ENCODE measurements at regions not wholly inside any gene's neighbourhood (a gene's known extent, or its start where the extent isn't known, plus 50 kb on each side); places are given as distances from the start of the nearest gene placed in this dataset.
"Not testable (repeated sequence)": the region's sequence is repeated elsewhere in the genome, so short reads cannot be mapped to it uniquely, and the experiment has no call there.

DNA sequence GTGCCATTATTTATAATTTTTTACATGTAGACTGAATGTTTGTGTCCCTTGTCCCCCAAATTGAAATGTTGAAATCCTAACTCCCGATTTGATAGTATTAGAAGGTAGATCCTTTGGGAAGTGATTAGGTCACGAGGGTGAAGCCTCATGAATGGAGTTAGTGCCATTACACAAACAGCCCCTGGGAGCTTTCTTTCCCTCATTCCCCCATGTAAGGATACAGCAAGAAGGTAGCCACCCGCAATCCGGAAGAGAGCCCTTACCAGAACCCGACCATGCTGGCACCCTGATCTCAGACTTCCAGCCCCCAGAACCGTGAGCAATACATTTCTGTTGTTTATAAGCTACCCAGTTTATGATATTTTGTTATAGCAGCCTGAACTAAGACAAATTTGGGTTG is 143.2 kb downstream of the NPIPB5 start:
- no peak for DNase-seq (ENCODE audit: low spot score)

DNA sequence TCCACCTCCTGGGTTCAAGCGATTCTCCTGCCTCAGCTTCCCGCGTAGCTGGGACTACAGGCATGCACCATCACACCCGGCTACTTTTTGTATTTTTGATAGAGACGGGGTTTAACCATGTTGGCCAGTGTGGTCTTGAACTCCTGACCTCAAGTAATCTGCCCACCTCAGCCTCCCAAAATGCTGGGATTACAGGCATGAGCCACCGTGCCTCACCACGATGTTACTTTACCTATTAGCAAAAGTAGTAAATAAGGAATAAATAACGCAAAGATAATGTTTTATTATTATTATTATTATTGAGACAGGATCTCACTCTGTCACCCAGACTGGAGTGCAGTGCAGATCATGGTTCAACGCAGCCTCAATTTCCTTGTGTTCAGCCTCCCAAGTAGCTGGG is 145.9 kb downstream of the NPIPB5 start:
- not testable (repeated sequence) for DNase-seq (ENCODE audit: low spot score)

DNA sequence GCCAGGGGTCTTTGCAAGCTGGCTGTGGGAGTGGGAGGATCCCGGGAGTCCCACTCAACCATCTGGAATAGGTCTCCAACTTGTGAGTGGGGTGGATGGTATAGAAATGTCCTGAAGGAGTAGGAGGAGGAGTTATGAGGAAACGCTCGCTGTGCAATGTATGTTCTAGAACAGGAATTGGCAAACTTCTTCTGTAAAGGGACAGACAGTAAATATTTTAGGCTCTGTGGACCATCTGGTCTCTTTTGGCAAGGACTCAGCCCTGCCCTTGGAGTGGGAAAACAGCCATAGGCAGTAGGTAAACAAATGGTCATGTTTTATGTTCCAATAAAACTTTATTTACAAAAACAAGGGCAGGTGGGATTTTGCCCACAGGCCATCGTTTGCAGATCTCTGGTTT is 149.2 kb downstream of the NPIPB5 start:
- DNase-seq (ENCODE audit: low spot score), result no peak

DNA sequence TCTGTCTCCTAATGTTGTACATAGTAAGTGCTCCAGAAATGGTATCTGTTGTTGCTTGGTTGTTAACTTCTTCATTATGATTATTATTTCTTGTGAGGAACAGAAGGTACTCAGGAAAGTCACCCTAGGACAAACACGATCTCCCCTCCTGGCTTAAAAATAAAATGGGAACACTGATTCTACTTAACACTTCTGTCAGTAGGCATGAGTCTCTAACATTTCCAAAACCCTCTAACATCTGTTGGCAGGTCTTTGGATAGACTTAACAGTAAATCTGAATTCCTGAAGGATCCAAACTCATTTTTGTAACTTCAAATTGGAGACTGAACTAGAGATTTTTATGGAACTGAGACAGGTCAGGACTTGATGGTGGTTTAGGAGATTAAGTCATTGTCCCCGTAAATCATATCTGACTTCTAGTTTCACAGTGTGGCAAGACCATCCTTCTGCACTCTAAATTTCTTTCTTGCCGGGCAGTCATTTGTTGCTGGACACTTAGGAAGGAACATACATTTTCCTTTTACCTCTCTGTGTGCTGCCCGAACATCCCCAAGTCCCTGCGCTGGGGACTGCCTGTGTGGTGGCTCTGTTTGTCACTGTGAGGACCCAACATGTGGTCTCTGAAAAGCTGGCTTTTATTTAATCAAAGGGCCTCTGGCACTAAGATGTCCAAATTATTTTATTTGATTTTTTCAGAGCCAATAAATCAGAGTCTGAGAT is 149.9 kb downstream of the NPIPB5 start:
- no peak for DNase-seq (ENCODE audit: low spot score)

DNA sequence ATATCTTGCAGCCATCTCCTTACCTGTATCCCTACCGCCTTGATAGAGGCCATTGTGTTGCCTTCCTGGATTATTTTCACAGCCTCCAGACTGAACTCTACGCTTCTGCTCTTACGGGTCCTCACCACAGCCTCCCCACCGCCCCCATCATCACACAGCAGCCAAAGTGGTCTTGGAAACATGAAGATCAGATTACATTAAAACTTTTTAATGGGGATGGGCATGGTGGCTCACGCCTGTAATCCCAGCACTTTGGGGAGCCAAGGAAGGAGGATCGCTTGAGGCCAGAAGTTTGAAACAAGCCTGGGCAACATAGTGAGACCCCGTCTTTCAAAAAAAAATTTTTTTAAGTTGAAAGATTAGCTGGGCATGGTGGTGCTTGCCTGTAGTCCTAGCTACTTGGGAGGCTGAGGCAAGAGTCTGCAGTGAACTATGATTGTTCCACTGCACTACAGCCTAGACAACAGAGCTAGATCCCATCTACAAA is 150.5 kb downstream of the NPIPB5 start:
- DNase-seq (ENCODE audit: low spot score), result no peak

DNA sequence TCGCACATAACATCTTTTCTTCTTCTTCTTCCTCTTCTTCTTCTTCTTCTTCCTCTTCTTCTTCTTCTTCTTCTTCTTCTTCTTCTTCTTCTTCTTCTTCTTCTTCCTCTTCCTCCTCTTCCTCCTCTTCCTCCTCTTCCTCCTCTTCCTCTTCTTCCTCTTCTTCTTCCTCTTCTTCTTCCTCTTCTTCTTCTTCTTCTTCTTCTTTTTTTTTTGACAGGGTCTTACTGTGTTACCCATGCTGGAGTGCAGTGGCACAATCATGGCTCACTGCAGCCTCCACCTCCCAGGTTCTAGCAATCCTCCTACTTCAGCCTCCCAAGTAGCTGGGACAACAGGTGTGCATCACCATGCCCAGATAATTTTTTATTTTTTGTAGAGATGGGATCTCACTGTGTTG is 151.0 kb upstream of the HS3ST2 start:
- not testable (repeated sequence) for DNase-seq (ENCODE audit: low spot score)

DNA sequence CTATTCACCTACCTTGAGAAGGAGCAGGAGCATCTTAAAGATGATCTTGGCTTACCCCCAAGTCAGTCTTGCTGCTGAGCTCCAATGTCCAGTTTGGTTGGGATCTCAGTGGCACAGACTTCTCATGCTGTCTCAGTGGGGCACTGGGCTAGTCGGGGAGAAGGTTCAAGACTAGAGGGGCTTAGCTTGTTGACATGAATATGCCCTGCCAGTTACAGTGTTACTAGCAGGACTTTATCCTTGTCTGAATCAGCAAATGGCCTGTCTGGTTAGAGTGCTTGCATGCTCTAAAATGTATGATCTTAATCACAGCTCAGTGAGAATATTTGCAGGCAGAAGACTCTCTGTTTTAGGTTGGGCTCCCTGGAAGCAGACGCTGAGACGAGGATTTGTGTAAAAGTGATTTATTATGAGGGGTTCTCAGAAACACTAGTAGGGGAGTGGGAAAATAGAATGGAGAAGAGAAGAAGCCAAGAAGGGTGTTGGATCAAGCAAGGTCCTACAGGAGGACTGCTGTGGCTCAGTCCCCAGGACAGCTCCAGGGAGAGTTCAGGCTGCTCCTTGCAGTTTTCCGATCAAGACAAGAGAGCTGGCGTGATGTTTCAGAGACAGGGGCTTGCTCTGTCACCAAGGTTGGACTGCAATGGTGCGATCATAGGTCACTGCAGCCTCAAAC is 150.4 kb upstream of the HS3ST2 start:
- no peak for DNase-seq (ENCODE audit: low spot score)

DNA sequence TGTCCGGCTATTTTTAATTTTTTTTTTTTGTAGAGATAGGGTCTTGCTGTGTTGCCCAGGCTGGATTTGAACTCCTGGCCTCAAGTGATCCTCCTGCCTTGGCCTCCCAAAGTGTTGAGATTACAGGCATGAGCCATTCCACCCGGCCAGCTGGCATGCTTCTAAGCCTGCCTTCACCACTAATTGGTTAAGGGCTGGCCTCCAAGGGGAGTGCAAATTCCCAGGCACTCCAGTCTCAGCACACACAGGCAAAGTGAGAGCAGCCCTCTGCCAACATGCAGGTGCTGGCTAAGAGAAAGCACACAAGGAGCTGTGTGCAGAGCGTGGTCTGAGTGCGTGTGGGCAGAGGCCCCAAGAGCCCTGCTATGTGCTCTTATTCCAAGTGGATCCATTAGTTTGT is 149.8 kb upstream of the HS3ST2 start:
- no peak for DNase-seq (ENCODE audit: low spot score)

DNA sequence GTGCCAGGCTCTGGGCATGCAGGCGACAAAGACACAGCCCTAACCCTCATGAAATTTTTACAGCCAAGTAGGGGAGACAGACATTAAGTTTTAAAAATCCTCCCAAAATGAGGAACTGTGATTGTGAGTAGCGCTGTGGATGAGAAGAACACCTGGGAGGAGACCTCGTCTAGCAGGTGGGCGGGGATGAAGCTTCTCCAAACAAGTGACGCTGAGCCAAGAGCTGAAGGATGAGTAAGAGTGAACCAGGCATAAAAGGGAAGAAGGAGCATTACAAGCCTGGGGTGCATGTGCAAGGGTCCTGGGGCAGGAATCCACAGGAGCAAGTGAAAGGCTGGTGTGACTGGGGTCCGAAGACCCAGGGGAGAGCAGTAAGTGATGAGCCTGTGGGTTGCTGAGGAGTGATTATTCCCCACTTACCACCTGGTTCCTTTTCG is 149.4 kb upstream of the HS3ST2 start:
- peak; percentile 19 for DNase-seq (ENCODE audit: low spot score)

DNA sequence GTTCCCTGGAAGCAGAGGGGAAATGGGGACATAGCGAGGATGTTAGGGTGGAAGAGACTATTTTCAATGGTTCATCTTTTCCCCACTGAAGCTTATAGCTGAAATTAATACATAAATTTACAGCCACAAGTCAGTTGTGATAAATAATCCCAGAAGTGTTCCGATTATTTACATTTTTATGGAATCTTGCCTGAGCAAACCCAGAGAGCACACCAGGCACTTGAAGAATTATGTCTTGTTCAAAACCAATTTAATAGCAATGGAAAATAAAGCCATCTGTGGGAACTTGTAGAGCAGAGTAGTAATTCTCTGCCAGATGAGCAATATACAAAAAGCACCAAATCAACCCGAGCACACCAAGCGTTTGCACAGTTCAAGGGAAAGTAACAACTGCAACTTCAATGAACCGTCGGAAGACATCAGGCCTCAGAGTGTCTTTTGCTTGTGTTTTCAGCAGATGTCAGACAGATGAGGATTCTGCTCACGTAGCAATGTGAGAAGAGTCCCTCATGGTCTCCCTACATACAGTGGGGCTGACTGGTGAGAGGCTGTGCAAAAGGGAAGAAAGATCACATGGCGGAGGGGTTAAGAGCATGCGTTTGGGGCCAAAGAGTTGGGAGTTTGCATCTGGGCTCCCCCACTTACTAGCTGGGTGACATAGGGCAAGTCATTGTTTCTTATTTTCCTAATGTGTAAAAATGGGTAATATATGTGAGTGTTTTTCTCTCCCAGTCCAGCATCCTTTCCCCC is 148.7 kb upstream of the HS3ST2 start:
- DNase-seq (ENCODE audit: low spot score), result peak; percentile 13

DNA sequence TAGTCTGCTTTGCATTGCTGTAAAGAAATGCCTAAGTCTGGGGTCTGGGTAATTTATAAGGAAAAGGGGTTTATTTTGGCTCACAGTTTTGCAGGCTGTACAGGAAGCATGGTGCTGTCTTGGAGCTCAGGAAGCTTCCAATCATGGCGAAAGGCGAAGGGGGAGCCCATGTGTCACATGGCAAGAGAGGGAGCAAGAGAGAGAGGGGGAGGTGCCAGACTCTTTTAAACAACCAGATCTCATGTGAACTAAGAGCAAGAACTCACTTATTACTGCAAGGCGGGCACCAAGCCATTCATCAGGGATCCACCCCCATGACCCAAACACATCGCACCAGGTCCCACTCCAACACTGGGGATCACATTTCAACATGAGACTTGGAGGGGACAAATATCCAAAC is 148.2 kb upstream of the HS3ST2 start:
- no peak for DNase-seq (ENCODE audit: low spot score)

DNA sequence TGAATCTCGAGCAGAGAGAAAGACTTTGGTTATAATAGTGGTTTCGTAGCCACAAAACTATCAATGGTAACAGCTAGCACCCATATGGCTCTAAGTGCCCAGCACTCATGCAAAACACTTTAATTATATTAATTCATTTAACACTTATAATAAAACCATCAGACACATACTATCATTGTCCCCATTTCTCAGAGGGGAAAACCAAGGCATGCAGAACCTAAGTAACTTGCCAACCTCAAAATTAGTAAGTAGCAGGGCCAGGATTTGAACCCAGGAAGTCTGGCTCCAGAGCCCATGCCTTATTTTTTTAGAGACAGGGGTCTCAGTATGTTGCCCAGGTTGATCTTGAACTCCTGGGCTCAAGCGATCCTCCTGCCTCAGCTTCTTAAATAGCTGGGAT is 145.6 kb upstream of the HS3ST2 start:
- DNase-seq (ENCODE audit: low spot score), result no peak

DNA sequence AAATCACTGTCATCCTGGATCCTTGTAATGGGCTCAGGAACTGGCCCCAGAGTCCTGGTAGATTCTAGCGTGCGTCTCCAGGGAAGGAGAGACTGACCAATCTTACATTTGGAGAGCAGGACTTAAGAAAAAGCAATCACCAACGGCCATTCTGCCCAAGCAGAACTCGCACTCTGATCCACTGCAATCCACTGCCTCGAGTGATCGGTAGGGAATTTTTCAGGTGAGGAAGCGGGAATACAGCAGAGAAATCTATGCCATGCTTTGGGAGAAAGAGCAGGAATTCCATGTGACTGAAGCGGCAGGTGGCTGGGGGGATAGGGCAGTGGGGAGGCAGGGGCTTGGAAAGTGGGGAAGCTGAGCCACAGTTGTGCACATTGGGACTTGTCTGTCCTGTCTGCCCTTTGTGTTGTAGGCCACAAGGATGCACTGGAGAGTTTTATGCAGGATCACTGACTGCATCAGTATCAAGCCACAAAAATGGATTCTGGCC is 143.9 kb upstream of the HS3ST2 start:
- DNase-seq (ENCODE audit: low spot score), result peak; percentile 47

DNA sequence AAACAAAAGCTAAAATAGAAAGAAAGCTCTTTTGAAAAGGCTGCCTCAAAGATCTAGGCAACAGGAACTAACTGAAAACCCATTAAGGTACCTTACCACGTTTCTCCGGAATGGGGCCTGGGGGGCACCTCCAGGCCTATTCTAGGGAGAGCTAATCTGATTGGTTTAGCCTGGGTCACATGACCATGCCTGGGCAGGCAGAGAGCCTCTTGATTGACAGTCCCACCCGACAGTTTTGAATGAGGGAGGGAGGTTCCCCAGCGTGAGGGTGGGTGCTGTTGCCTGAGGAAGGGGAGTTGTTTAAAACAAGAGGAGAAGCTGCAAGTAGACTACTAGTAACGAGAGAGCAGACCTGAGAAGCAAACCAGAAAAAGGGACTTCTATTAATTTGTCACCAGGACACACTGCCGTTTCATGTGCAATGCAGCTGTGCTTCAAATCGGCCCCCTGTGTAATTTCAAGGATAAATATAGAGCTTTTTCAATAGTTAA is 143.4 kb upstream of the HS3ST2 start:
- DNase-seq (ENCODE audit: low spot score), result peak; percentile 60

DNA sequence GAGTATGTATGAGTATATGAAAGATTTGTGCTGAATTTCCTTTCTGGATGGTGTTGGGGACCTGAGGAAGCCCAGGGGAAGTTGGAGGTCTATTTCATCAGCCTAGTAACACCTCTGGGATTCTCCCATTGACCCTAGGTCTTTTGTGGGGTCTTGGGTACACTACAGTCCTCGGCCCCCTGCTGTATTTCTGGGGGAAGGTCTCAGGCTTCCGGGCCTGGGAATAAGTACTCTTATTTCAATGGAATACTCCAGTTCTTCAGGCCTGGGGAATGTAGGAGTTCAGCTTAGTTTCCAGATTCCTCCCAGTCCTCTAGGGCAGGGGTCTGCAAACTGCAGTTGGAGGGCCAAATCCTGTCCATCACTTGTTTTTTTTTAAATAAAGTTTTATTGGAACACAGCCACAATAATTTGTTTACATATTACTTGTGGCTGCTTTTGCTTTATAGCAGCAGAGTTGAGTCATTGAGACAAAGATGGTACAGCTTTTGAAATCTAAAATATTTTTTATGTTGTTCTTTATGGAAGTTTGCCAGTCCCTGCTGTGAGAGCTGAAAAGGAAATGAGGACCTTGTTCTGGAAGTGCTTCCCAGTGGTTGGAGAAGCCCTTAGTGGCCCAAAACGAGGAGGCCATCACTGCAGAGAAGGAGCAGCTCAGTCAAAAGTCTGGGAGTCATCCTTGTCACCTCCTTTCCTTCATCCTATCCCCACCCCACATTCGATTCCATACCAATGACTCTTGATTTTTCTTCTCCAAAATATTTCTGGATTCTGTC is 142.5 kb upstream of the HS3ST2 start:
- DNase-seq (ENCODE audit: low spot score), result peak; percentile 22

DNA sequence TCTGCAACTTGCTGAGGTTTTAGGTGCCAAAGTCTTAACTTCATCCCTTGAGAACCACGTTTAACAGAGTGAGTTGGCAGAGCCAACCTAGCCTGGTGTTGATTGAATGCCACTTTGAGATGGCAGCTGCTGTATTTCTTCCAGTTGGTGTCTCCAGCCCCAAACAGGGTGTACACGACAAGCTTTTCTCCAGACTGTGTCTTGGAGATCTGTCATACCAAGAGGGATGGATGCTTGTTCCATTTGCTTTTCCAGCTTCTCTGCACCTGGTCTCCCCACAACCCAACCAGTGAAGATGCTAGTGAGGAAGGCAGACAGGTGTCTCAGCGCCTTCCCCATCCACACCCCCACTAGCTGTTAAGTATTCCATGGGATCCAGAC is 141.1 kb upstream of the HS3ST2 start:
- peak; percentile 14 for DNase-seq (ENCODE audit: low spot score)

DNA sequence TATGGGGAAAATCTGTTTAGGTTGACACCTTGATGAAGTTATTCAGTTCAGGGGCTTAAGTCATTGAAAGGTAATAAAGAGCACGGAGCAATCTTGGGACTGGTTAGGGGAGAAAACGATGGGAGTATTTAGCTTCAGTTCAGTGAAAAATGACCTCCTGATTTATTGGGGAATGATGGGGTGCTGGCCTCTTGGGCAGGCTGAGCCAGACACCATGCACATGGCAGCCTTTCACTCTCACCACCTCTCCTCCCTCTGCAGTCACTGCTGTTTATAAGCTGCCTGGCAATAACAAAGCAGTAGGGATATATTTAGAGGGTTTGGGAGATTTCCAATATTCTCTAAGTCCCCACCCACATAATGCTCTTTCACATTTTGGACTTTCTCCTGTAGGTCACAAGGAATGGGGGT is 140.5 kb upstream of the HS3ST2 start:
- peak; percentile 20 for DNase-seq (ENCODE audit: low spot score)

DNA sequence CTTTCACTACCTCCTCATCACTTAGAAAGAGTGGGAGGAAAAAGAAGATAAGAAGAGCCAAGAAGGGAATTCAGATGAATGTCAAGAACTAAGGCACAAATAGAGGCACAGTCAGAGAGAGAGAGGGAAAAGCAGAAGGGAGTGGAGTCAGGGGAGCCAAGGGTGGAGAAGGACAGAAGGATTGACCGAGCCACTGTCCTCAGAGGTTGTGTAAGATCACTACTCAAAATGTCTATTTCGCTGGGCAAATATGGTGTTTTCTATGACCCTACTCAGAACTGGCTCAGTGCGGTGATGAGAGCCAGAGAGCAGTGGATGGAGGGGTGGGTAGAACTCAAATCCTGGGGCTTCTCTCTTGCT is 139.2 kb upstream of the HS3ST2 start:
- peak; percentile 7 for DNase-seq (ENCODE audit: low spot score)

DNA sequence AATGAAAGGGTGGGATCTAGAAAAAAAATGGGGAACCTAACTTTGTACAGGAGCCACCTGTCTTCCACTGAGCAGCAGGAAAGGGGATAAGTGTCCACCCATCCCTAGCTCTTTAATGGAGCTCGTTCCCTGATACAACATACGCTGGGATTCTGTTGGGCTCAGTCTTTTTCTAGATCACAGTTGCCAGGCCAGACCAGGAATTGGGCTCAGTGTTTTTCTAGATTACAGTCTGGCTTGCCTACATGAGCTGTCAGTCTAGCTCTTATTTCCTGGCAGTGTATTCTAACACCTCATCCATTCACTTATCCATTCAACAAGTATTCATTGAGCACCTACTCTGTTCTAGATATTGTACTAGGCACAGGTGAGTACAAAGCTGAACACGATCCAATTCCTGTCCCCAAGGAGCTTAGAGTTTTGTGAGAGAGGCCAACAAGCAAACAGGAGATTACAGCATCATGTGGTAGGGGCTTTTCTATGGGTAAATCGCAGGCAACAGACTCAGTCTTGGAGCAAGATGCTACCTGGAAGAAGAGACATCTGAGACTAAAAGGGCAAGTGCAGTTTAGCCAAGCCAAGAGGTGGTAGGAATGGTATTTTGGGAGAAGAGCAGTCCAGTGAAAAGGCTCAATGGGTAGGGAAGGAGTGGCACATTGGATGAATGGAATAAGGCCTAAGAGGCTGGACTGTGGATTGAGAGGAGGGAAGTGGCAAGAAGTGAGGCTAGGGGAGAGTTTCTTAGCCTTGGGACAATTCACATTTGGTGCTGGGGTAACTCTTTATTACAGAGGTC is 138.0 kb upstream of the HS3ST2 start:
- DNase-seq (ENCODE audit: low spot score), result no peak

DNA sequence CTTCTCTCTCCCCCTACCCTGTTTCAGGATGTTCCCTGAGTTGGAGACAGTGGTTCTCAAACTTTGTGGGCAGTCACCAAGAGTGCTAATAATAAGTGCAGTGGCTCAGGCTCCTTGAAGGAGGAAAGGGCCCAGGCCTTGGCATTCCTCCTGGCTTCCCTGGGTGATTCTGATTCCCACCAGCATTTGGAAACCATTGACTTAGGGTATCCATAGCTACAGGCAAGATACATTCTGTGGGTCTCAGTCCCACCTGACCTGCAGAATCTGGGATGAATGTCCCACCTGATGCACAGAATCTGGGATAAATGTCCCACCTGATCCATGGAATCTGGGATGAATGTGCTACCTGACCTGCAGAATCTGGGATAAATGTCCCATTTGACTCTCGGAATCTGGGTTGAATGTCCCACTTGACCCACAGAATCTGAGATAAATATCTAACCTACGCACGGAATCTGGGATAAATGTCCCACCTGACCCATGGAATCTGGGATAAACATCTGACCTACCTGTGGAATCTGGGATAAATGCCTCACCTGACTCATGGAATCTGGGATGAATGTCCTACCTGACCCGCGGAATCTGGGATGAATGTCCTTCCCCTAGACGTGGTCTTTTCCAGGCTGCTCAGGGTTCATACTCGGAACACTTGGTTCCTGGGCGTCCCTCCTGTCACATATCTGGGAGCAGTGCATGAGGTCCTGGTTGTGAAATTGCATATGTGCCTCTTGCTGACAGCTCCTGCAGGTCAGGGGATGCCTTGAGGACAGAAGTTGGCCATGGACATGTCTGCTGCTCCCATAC is 136.7 kb upstream of the HS3ST2 start:
- no peak for DNase-seq (ENCODE audit: low spot score)
